Activated CD4-positive, alpha-beta T cell treated with anti-CD3 and anti-CD28 coated beads, Interleukin-2, Interleukin-6, amounts not matched to agents 100 ng/mL and 50 ng/mL, durations not matched to agents 16 hours and 8 hours (primary cell): ENCODE measurements at regions not wholly inside any gene's neighbourhood (a gene's known extent, or its start where the extent isn't known, plus 50 kb on each side); places are given as distances from the start of the nearest gene placed in this dataset.
"Not testable (repeated sequence)": the region's sequence is repeated elsewhere in the genome, so short reads cannot be mapped to it uniquely, and the experiment has no call there.

ENCODE experiments used
- DNase-seq: peaks from one replicate; pipeline ENCODE4 v3.0.0-alpha.2; 2020

- no peak for DNase-seq
Measured at GRCh38 chr10:45198486-45199204, 116.8 kb downstream of the OR13A1 start.

- no peak for DNase-seq
Measured at GRCh38 chr10:45199205-45199740, 116.1 kb downstream of the OR13A1 start.

GRCh38 chr10:45201271-45201670 lies 114.1 kb downstream of the OR13A1 start:
- no peak for DNase-seq

- DNase-seq = no peak
Measured at GRCh38 chr10:45202242-45202641, 113.2 kb downstream of the OR13A1 start.

- DNase-seq = no peak
Measured at GRCh38 chr10:45204954-45205775, 110.2 kb downstream of the OR13A1 start.

GRCh38 chr10:45209888-45210287 lies 105.5 kb downstream of the OR13A1 start:
- DNase-seq = no peak

GRCh38 chr10:45211576-45211975 lies 103.8 kb downstream of the OR13A1 start:
- no peak for DNase-seq

GRCh38 chr10:45219416-45219815 lies 96.0 kb downstream of the OR13A1 start:
- DNase-seq = no peak

- DNase-seq = no peak
Measured at GRCh38 chr10:45220931-45221330, 94.5 kb downstream of the OR13A1 start.

- no peak for DNase-seq
Measured at GRCh38 chr10:45224219-45224841, 91.1 kb downstream of the OR13A1 start.

- DNase-seq = no peak
Measured at GRCh38 chr10:45227042-45227441, 88.4 kb downstream of the OR13A1 start.

GRCh38 chr10:45227456-45227855 lies 88.0 kb downstream of the OR13A1 start:
- no peak for DNase-seq

GRCh38 chr10:45229823-45230222 lies 85.6 kb downstream of the OR13A1 start:
- no peak for DNase-seq

GRCh38 chr10:45235260-45235769 lies 80.1 kb downstream of the OR13A1 start:
- DNase-seq = peak; percentile 72

GRCh38 chr10:45235798-45236220 lies 79.6 kb downstream of the OR13A1 start:
- DNase-seq = no peak

GRCh38 chr10:45238896-45239295 lies 76.5 kb downstream of the OR13A1 start:
- DNase-seq = no peak

GRCh38 chr10:45239642-45240041 lies 75.8 kb downstream of the OR13A1 start:
- no peak for DNase-seq

GRCh38 chr10:45241865-45242520 lies 73.4 kb downstream of the OR13A1 start:
- no peak for DNase-seq

- DNase-seq = no peak
Measured at GRCh38 chr10:45243261-45243660, 72.1 kb downstream of the OR13A1 start.

GRCh38 chr10:45246522-45246921 lies 68.9 kb downstream of the OR13A1 start:
- DNase-seq = no peak

- peak; percentile 62 for DNase-seq
Measured at GRCh38 chr10:45249978-45250693, 65.3 kb downstream of the OR13A1 start.

- not testable (repeated sequence) for DNase-seq
Measured at GRCh38 chr10:45250694-45251075, 64.7 kb downstream of the OR13A1 start.
